ENCODE measurements at regions not wholly inside any gene's neighbourhood (a gene's known extent, or its start where the extent isn't known, plus 50 kb on each side); places are given as distances from the start of the nearest gene placed in this dataset.

DNA sequence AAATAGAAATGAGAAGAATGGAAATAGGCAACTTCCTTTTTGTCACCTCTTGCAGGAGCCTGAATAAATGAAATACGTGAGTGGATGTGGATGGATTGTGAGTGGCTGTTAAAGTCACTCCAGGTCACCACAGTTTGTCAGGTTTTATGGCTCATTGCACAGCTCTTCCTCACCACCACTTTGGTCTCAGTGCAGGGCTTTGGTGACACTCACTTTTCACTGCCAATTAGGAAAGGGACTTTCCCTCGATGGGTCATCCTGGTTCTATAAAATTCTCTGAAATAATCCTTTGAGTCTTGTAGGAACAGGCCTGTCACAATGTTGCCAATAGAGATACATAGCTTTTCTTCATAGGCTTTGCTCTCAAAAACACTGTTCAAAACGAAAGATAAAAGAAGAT lies 172.4 kb upstream of the C11orf87 start:
- H3K36me3 ChIP-seq (ENCODE audit: insufficient read depth, low read length), result no peaks in the 10 kb centered on the region
- H3K27ac ChIP-seq (ENCODE audit: low read depth, low read length), result no peak overlapping the region
- H3K27me3 ChIP-seq (ENCODE audit: insufficient read depth, low read length), result no peaks in the 10 kb centered on the region
- H3K79me2 ChIP-seq (ENCODE audit: control insufficient read depth, insufficient read depth, low read length, unreplicated experiment), result no peaks in the 10 kb centered on the region
- no peak overlapping the region for H2AFZ ChIP-seq (ENCODE audit: low read length, unreplicated experiment)
- H3K4me1 ChIP-seq (ENCODE audit: control insufficient read depth, insufficient read depth, low read length, unreplicated experiment), result peaks cover 10% of the 10 kb centered on the region
- H3K4me3 ChIP-seq (ENCODE audit: low read depth, low read length), result no peak overlapping the region

- no peaks in the 10 kb centered on the region for H3K79me2 ChIP-seq (ENCODE audit: control insufficient read depth, insufficient read depth, low read length, unreplicated experiment)
- no peaks in the 10 kb centered on the region for H3K27me3 ChIP-seq (ENCODE audit: insufficient read depth, low read length)
- H3K4me1 ChIP-seq (ENCODE audit: control insufficient read depth, insufficient read depth, low read length, unreplicated experiment), result peaks cover 8% of the 10 kb centered on the region
- H3K36me3 ChIP-seq (ENCODE audit: insufficient read depth, low read length), result no peaks in the 10 kb centered on the region
- no peak overlapping the region for H3K4me3 ChIP-seq (ENCODE audit: low read depth, low read length)
- H3K27ac ChIP-seq (ENCODE audit: low read depth, low read length), result no peak overlapping the region
- no peak overlapping the region for H2AFZ ChIP-seq (ENCODE audit: low read length, unreplicated experiment)
Measured at GRCh38 chr11:109251230-109251629, 170.8 kb upstream of the C11orf87 start.

DNA sequence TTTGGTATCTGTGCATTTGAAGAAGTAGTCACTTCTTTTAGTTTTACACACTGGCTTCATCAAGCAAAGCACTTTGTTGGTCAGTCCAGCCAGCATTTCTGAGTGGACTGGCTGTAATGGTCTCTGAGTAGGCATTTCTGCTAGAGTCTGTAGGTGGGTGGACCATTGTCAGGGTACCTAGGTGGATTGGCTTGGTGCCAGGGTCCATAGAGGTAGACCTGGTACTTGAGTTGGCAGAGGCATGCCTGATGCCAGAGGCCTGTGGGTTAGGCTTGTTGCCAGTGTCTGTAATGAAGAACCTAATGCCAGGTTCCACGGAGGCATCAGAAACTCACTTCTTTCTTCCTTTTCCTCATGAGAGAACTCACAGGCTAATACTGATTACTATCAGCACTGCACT lies 157.9 kb upstream of the C11orf87 start:
- Histone ChIP-seq H3K4me3 (ENCODE audit: low read depth, low read length) (no peak overlapping the region), H3K27ac (ENCODE audit: low read depth, low read length) (no peak overlapping the region), H3K36me3 (ENCODE audit: insufficient read depth, low read length) (no peaks in the 10 kb centered on the region), H3K4me1 (ENCODE audit: control insufficient read depth, insufficient read depth, low read length, unreplicated experiment) (no peaks in the 10 kb centered on the region), H3K79me2 (ENCODE audit: control insufficient read depth, insufficient read depth, low read length, unreplicated experiment) (no peaks in the 10 kb centered on the region), H2AFZ (ENCODE audit: low read length, unreplicated experiment) (no peak overlapping the region), H3K27me3 (ENCODE audit: insufficient read depth, low read length) (no peaks in the 10 kb centered on the region)

GRCh38 chr11:109267293-109268095 lies 154.5 kb upstream of the C11orf87 start:
- H3K36me3 ChIP-seq (ENCODE audit: insufficient read depth, low read length), result no peaks in the 10 kb centered on the region
- H3K4me3 ChIP-seq (ENCODE audit: low read depth, low read length), result no peak overlapping the region
- H3K27ac ChIP-seq (ENCODE audit: low read depth, low read length), result no peak overlapping the region
- H3K27me3 ChIP-seq (ENCODE audit: insufficient read depth, low read length), result no peaks in the 10 kb centered on the region
- H3K4me1 ChIP-seq (ENCODE audit: control insufficient read depth, insufficient read depth, low read length, unreplicated experiment), result no peaks in the 10 kb centered on the region
- H3K79me2 ChIP-seq (ENCODE audit: control insufficient read depth, insufficient read depth, low read length, unreplicated experiment), result no peaks in the 10 kb centered on the region
- H2AFZ ChIP-seq (ENCODE audit: low read length, unreplicated experiment), result peak overlapping the region; percentile 8

DNA sequence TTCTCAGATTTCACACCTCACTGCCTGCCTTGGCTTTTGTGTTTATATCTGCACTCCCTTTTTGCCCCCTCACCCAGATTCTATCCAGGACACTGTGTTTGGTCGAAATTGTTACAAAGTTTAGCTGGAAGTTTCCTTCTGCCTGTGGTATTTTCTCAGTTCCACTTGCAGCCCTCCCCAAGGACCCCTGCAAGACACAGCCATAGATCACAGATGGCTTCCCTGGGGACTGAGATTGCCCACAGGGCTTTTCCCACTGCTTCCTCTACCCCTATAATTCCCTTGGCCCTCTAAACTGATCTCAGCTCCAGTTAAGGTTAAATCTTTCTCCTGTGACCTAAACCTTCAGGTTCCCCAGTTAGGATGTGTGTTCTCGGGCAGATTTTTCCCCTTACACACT lies 146.1 kb upstream of the C11orf87 start:
- no peak overlapping the region for H3K27ac ChIP-seq (ENCODE audit: low read depth, low read length)
- H3K79me2 ChIP-seq (ENCODE audit: control insufficient read depth, insufficient read depth, low read length, unreplicated experiment), result no peaks in the 10 kb centered on the region
- no peak overlapping the region for H3K4me3 ChIP-seq (ENCODE audit: low read depth, low read length)
- H3K4me1 ChIP-seq (ENCODE audit: control insufficient read depth, insufficient read depth, low read length, unreplicated experiment), result no peaks in the 10 kb centered on the region
- H3K36me3 ChIP-seq (ENCODE audit: insufficient read depth, low read length), result 0 out of 2 replicates have a peak, but pooled peaks cover 3% of the 10 kb centered on the region
- no peaks in the 10 kb centered on the region for H3K27me3 ChIP-seq (ENCODE audit: insufficient read depth, low read length)
- no peak overlapping the region for H2AFZ ChIP-seq (ENCODE audit: low read length, unreplicated experiment)

- Histone ChIP-seq H2AFZ (ENCODE audit: low read length, unreplicated experiment) (no peak overlapping the region), H3K27me3 (ENCODE audit: insufficient read depth, low read length) (no peaks in the 10 kb centered on the region), H3K36me3 (ENCODE audit: insufficient read depth, low read length) (no peaks in the 10 kb centered on the region), H3K79me2 (ENCODE audit: control insufficient read depth, insufficient read depth, low read length, unreplicated experiment) (no peaks in the 10 kb centered on the region), H3K4me3 (ENCODE audit: low read depth, low read length) (no peak overlapping the region), H3K27ac (ENCODE audit: low read depth, low read length) (no peak overlapping the region), H3K4me1 (ENCODE audit: control insufficient read depth, insufficient read depth, low read length, unreplicated experiment) (no peaks in the 10 kb centered on the region)
Measured at GRCh38 chr11:109285465-109285864, 136.5 kb upstream of the C11orf87 start.

DNA sequence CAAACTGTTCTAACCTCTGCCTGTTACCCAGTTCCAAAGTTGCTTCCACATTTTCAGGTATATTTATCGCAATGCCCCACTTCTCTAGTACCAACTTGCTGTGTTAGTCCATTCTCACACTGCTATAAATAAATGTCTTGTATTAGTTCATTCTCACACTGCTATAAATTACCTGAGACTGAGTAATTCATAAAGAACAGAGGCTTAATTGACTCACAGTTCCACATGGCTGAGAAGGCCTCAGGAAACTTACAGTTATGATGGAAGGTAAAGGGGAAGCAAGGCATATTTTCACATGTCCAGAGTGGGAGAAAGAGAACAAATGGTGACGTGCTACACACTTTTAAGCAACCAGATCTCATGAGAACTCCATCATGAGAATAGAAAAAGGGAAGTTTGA lies 130.4 kb upstream of the C11orf87 start:
- Histone ChIP-seq H3K27me3 (ENCODE audit: insufficient read depth, low read length) (no peaks in the 10 kb centered on the region), H3K4me3 (ENCODE audit: low read depth, low read length) (no peak overlapping the region), H3K36me3 (ENCODE audit: insufficient read depth, low read length) (no peaks in the 10 kb centered on the region), H3K4me1 (ENCODE audit: control insufficient read depth, insufficient read depth, low read length, unreplicated experiment) (no peaks in the 10 kb centered on the region), H3K79me2 (ENCODE audit: control insufficient read depth, insufficient read depth, low read length, unreplicated experiment) (no peaks in the 10 kb centered on the region), H2AFZ (ENCODE audit: low read length, unreplicated experiment) (no peak overlapping the region), H3K27ac (ENCODE audit: low read depth, low read length) (no peak overlapping the region)

DNA sequence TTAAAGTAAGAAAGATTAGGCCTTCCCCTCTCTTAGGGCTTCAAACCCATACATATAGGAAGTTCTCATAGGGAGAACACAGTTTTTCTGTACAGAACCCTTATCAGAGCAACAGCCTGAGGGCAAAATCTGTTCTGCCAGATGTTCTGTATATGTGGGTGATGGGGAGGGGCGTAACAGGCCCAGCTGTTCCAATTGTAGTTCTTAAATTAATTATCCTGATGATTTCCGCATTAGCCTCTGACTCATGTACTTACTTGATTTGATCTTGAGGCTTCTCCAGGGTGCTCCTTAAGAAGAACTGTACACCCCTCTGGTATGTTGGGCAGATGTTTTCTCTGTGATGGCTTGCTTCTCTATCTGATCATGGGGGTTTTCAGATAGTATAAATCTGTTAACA lies 123.1 kb upstream of the C11orf87 start:
- Histone ChIP-seq H3K4me1 (ENCODE audit: control insufficient read depth, insufficient read depth, low read length, unreplicated experiment) (no peaks in the 10 kb centered on the region), H3K36me3 (ENCODE audit: insufficient read depth, low read length) (no peaks in the 10 kb centered on the region), H3K4me3 (ENCODE audit: low read depth, low read length) (no peak overlapping the region), H3K79me2 (ENCODE audit: control insufficient read depth, insufficient read depth, low read length, unreplicated experiment) (no peaks in the 10 kb centered on the region), H3K27me3 (ENCODE audit: insufficient read depth, low read length) (no peaks in the 10 kb centered on the region), H2AFZ (ENCODE audit: low read length, unreplicated experiment) (no peak overlapping the region), H3K27ac (ENCODE audit: low read depth, low read length) (no peak overlapping the region)

- no peaks in the 10 kb centered on the region for H3K27me3 ChIP-seq (ENCODE audit: insufficient read depth, low read length)
- H3K79me2 ChIP-seq (ENCODE audit: control insufficient read depth, insufficient read depth, low read length, unreplicated experiment), result no peaks in the 10 kb centered on the region
- H3K4me1 ChIP-seq (ENCODE audit: control insufficient read depth, insufficient read depth, low read length, unreplicated experiment), result no peaks in the 10 kb centered on the region
- H3K36me3 ChIP-seq (ENCODE audit: insufficient read depth, low read length), result no peaks in the 10 kb centered on the region
- H2AFZ ChIP-seq (ENCODE audit: low read length, unreplicated experiment), result no peak overlapping the region
- H3K27ac ChIP-seq (ENCODE audit: low read depth, low read length), result no peak overlapping the region
- no peak overlapping the region for H3K4me3 ChIP-seq (ENCODE audit: low read depth, low read length)
Measured at GRCh38 chr11:109300211-109300610, 121.8 kb upstream of the C11orf87 start.

- H3K4me3 ChIP-seq (ENCODE audit: low read depth, low read length), result no peak overlapping the region
- H3K27ac ChIP-seq (ENCODE audit: low read depth, low read length), result no peak overlapping the region
- H2AFZ ChIP-seq (ENCODE audit: low read length, unreplicated experiment), result no peak overlapping the region
- H3K27me3 ChIP-seq (ENCODE audit: insufficient read depth, low read length), result no peaks in the 10 kb centered on the region
- H3K36me3 ChIP-seq (ENCODE audit: insufficient read depth, low read length), result no peaks in the 10 kb centered on the region
- H3K4me1 ChIP-seq (ENCODE audit: control insufficient read depth, insufficient read depth, low read length, unreplicated experiment), result no peaks in the 10 kb centered on the region
- H3K79me2 ChIP-seq (ENCODE audit: control insufficient read depth, insufficient read depth, low read length, unreplicated experiment), result no peaks in the 10 kb centered on the region
Measured at GRCh38 chr11:109302591-109303334, 119.2 kb upstream of the C11orf87 start.

GRCh38 chr11:109303342-109303741 lies 118.6 kb upstream of the C11orf87 start:
- H3K4me3 ChIP-seq (ENCODE audit: low read depth, low read length), result no peak overlapping the region
- no peak overlapping the region for H2AFZ ChIP-seq (ENCODE audit: low read length, unreplicated experiment)
- H3K79me2 ChIP-seq (ENCODE audit: control insufficient read depth, insufficient read depth, low read length, unreplicated experiment), result no peaks in the 10 kb centered on the region
- H3K36me3 ChIP-seq (ENCODE audit: insufficient read depth, low read length), result no peaks in the 10 kb centered on the region
- H3K4me1 ChIP-seq (ENCODE audit: control insufficient read depth, insufficient read depth, low read length, unreplicated experiment), result no peaks in the 10 kb centered on the region
- no peaks in the 10 kb centered on the region for H3K27me3 ChIP-seq (ENCODE audit: insufficient read depth, low read length)
- H3K27ac ChIP-seq (ENCODE audit: low read depth, low read length), result no peak overlapping the region
